NCI-H510A treated with DMSO at 0.1 percent for 48 hours (cell line): ENCODE measurements at regions not wholly inside any gene's neighbourhood (a gene's known extent, or its start where the extent isn't known, plus 50 kb on each side); places are given as distances from the start of the nearest gene placed in this dataset.
"Not testable (repeated sequence)": the region's sequence is repeated elsewhere in the genome, so short reads cannot be mapped to it uniquely, and the experiment has no call there.

Experiments used
- DNase-seq: peaks from one replicate; lab custom pipeline; 2025; lab: John Stamatoyannopoulos, UW

- no peak for DNase-seq
These were observed 52.0 kb upstream of the BMP2 start for GRCh38 chr20:6715401-6715941.

- no peak for DNase-seq
These were observed 53.2 kb upstream of the BMP2 start for GRCh38 chr20:6714279-6714711.

- DNase-seq, result no peak
These were observed 55.4 kb upstream of the BMP2 start for GRCh38 chr20:6711951-6712649.

- DNase-seq, result no peak
These were observed 57.4 kb upstream of the BMP2 start for GRCh38 chr20:6709910-6710595.

- no peak for DNase-seq
These were observed 59.5 kb upstream of the BMP2 start for GRCh38 chr20:6708010-6708409.

- DNase-seq, result no peak
These were observed 60.1 kb upstream of the BMP2 start for GRCh38 chr20:6707321-6707831.

GRCh38 chr20:6705926-6706548 lies 61.4 kb upstream of the BMP2 start:
- DNase-seq, result no peak

GRCh38 chr20:6705106-6705766 lies 62.2 kb upstream of the BMP2 start:
- no peak for DNase-seq

- no peak for DNase-seq
These were observed 63.2 kb upstream of the BMP2 start for GRCh38 chr20:6704132-6704861.

- no peak for DNase-seq
These were observed 63.8 kb upstream of the BMP2 start for GRCh38 chr20:6703656-6704055.

- DNase-seq, result no peak
These were observed 64.4 kb upstream of the BMP2 start for GRCh38 chr20:6703047-6703446.

GRCh38 chr20:6702144-6702543 lies 65.3 kb upstream of the BMP2 start:
- DNase-seq, result no peak

- no peak for DNase-seq
These were observed 66.7 kb upstream of the BMP2 start for GRCh38 chr20:6700563-6701329.

GRCh38 chr20:6699921-6700562 lies 67.4 kb upstream of the BMP2 start:
- no peak for DNase-seq

- no peak for DNase-seq
These were observed 68.8 kb upstream of the BMP2 start for GRCh38 chr20:6698723-6699122.

GRCh38 chr20:6698056-6698455 lies 69.4 kb upstream of the BMP2 start:
- DNase-seq, result peak; percentile 52

- DNase-seq, result no peak
These were observed 70.1 kb upstream of the BMP2 start for GRCh38 chr20:6697228-6697972.

- no peak for DNase-seq
These were observed 71.5 kb upstream of the BMP2 start for GRCh38 chr20:6696001-6696400.

GRCh38 chr20:6693808-6694198 lies 73.7 kb upstream of the BMP2 start:
- DNase-seq, result not testable (repeated sequence)
